H1 (cell line): ENCODE measurements at regions not wholly inside any gene's neighbourhood (a gene's known extent, or its start where the extent isn't known, plus 50 kb on each side); places are given as distances from the start of the nearest gene placed in this dataset.
A peak's percentile ranks its signal among the peaks of the same experiment; 100 is the strongest.

ENCODE experiments used
- CTCF ChIA-PET: fragments of 300-600 bp; sonication (Branson Sonifier 250); formaldehyde crosslinking; loops from one replicate; lab custom pipeline; 2021; ENCODE audit not compliant: partially characterized antibody; lab: Charles Lee
- POLR2A ChIA-PET: fragments of 300-600 bp; sonication (Branson Sonifier 250); formaldehyde crosslinking; loops from one replicate; lab custom pipeline; 2021; ENCODE audit warnings: inconsistent platforms; ENCODE audit not compliant: partially characterized antibody; lab: Charles Lee
- DNase-seq, 2 experiments: peaks; one replicate each; pipeline versions ENCODE4 v3.0.0 to v3.0.0-alpha.2; 2010 to 2022; ENCODE audit warnings: low spot score in 2 of 2, low read depth in 1 of 2, mixed read lengths in 1 of 2
- FAIRE-seq: peaks from 2 replicates; lab custom pipeline; 2011; peaks lifted over from hg19 to GRCh38; lab: Jason Lieb, UNC
- H2AFZ ChIP-seq: 2 replicates; pipeline ENCODE4 v1.8.1; 2012; ENCODE audit warnings: low read length, inconsistent platforms
- H2AK5ac ChIP-seq: 2 replicates; pipeline ENCODE4 v1.6.1; 2013; ENCODE audit warnings: low read depth, low read length
- H2BK120ac ChIP-seq: replicated peaks from 2 replicates; pipeline ENCODE3; 2013; ENCODE audit warnings: low read depth, low read length, inconsistent platforms
- H2BK12ac ChIP-seq: 2 replicates; pipeline ENCODE4 v1.6.1; 2013; ENCODE audit warnings: low read depth, low read length
- H2BK15ac ChIP-seq: 2 replicates; pipeline ENCODE4 v1.6.1; 2013; ENCODE audit warnings: low read length
- H2BK20ac ChIP-seq: 2 replicates; pipeline ENCODE4 v1.6.1; 2013; ENCODE audit warnings: low read length
- H2BK5ac ChIP-seq: 2 replicates; pipeline ENCODE4 v1.6.1; 2013; ENCODE audit warnings: low read depth, low read length
- H3K14ac ChIP-seq: 2 replicates; pipeline ENCODE4 v1.6.1; 2013; ENCODE audit warnings: inconsistent platforms; ENCODE audit not compliant: insufficient read length
- H3K18ac ChIP-seq: 2 replicates; pipeline ENCODE4 v1.6.1; 2013; ENCODE audit warnings: low read length; ENCODE audit errors: extremely low read depth
- H3K23ac ChIP-seq: 2 replicates; pipeline ENCODE4 v1.6.1; 2013; ENCODE audit warnings: inconsistent platforms; ENCODE audit not compliant: insufficient read length
- H3K23me2 ChIP-seq: 2 replicates; pipeline ENCODE4 v1.6.1; 2013; ENCODE audit warnings: low read depth, low read length
- H3K27ac ChIP-seq: 2 replicates; pipeline ENCODE4 v1.6.1; 2011; ENCODE audit warnings: low read depth, low read length, inconsistent platforms
- H3K27me3 ChIP-seq, 4 experiments: replicated peaks in 1 of 4; 1 replicate in 1 of 4; 2 replicates in 3 of 4; pipeline versions ENCODE4 v1.6.1 to v1.8.1; 2011 to 2013; ENCODE audit warnings: low read length in 3 of 4, mild to moderate bottlenecking in 3 of 4, inconsistent platforms in 2 of 4, mixed read lengths in 2 of 4, moderate library complexity in 1 of 4; ENCODE audit not compliant: control insufficient read depth in 3 of 4, insufficient read depth in 3 of 4; ENCODE audit errors: extremely low read depth in 1 of 4
- H3K36me3 ChIP-seq, 4 experiments: 2 replicates each; pipeline versions ENCODE4 v1.6.1 to v1.8.1; 2011 to 2013; ENCODE audit warnings: mild to moderate bottlenecking in 4 of 4, low read length in 3 of 4, moderate library complexity in 2 of 4, control low read depth in 1 of 4, inconsistent platforms in 1 of 4; ENCODE audit not compliant: insufficient read depth in 4 of 4, control insufficient read depth in 2 of 4
- H3K4ac ChIP-seq: replicated peaks from 2 replicates; pipeline ENCODE3; 2013; ENCODE audit warnings: low read length, low read depth, mixed read lengths, inconsistent platforms; ENCODE audit not compliant: insufficient read length
- H3K4me1 ChIP-seq, 4 experiments: replicated peaks in 1 of 4; 1 replicate in 1 of 4; 2 replicates in 3 of 4; pipeline versions ENCODE4 v1.6.1 to v1.8.1; 2011 to 2013; ENCODE audit warnings: low read length in 3 of 4, inconsistent platforms in 2 of 4, mixed read lengths in 1 of 4; ENCODE audit not compliant: insufficient read depth in 4 of 4, control insufficient read depth in 3 of 4
- H3K4me2 ChIP-seq, 2 experiments: 2 replicates each; pipeline versions ENCODE4 v1.6.1 to v1.8.1; 2011 to 2013; ENCODE audit warnings: low read depth in 2 of 2, low read length in 2 of 2, control low read depth in 1 of 2, inconsistent platforms in 1 of 2, mild to moderate bottlenecking in 1 of 2; ENCODE audit not compliant: insufficient read depth in 1 of 2
- H3K4me3 ChIP-seq, 4 experiments: fragments of 200-600, 300-600 bp in 1 of 4; sonication (generic), shearing (Covaris generic), sonication (Bioruptor Twin) in 1 of 4; 2 replicates each; pipeline versions ENCODE4 v1.5.1 to v1.8.1; 2011 to 2016; ENCODE audit warnings: low read length in 4 of 4, low read depth in 3 of 4, control low read depth in 2 of 4, inconsistent platforms in 2 of 4, mild to moderate bottlenecking in 2 of 4, mixed read lengths in 1 of 4, moderate library complexity in 1 of 4; ENCODE audit not compliant: insufficient read depth in 2 of 4; ENCODE audit errors: extremely low read depth in 1 of 4
- H3K56ac ChIP-seq: replicated peaks from 2 replicates; pipeline ENCODE3; 2013; ENCODE audit warnings: low read depth, mild to moderate bottlenecking, mixed read lengths, low read length, inconsistent platforms; ENCODE audit not compliant: insufficient read length
- H3K79me1 ChIP-seq: 2 replicates; pipeline ENCODE4 v1.6.1; 2013; ENCODE audit warnings: low read depth, low read length, control low read depth
- H3K79me2 ChIP-seq, 2 experiments: 2 replicates each; pipeline versions ENCODE4 v1.6.1 to v1.8.1; 2012 to 2013; ENCODE audit warnings: low read length in 2 of 2, mild to moderate bottlenecking in 2 of 2, inconsistent platforms in 1 of 2; ENCODE audit not compliant: insufficient read depth in 2 of 2, control insufficient read depth in 1 of 2
- H3K9ac ChIP-seq, 4 experiments: replicated peaks in 1 of 4; 1 replicate in 1 of 4; 2 replicates in 3 of 4; pipeline versions ENCODE4 v1.6.1 to v1.8.1; 2011 to 2013; ENCODE audit warnings: low read depth in 3 of 4, low read length in 3 of 4, control low read depth in 2 of 4, mild to moderate bottlenecking in 2 of 4, moderate library complexity in 2 of 4, inconsistent platforms in 1 of 4; ENCODE audit errors: extremely low read depth in 1 of 4
- H3K9me3 ChIP-seq, 2 experiments: 2 replicates each; pipeline versions ENCODE4 v1.6.1 to v1.8.1; 2012 to 2013; ENCODE audit warnings: mild to moderate bottlenecking in 2 of 2, moderate library complexity in 2 of 2, control low read depth in 1 of 2, inconsistent platforms in 1 of 2, low read depth in 1 of 2, low read length in 1 of 2, mixed read lengths in 1 of 2; ENCODE audit not compliant: insufficient read depth in 2 of 2
- H4K20me1 ChIP-seq, 2 experiments: replicated peaks in 1 of 2; 2 replicates each; pipeline versions ENCODE3 to v1.8.1; 2011 to 2013; ENCODE audit warnings: inconsistent platforms in 2 of 2, low read length in 2 of 2, mild to moderate bottlenecking in 1 of 2; ENCODE audit not compliant: insufficient read depth in 2 of 2, control insufficient read depth in 1 of 2
- H4K5ac ChIP-seq: 2 replicates; pipeline ENCODE4 v1.6.1; 2013; ENCODE audit warnings: low read length, low read depth, mixed read lengths, inconsistent platforms; ENCODE audit not compliant: insufficient read length
- H4K8ac ChIP-seq: 2 replicates; pipeline ENCODE4 v1.8.0; 2013; ENCODE audit warnings: mild to moderate bottlenecking, moderate library complexity, low read length, inconsistent platforms; ENCODE audit not compliant: insufficient read depth; ENCODE audit errors: extremely low read depth
- H4K91ac ChIP-seq: replicated peaks from 2 replicates; pipeline ENCODE3; 2013; ENCODE audit warnings: low read length, mixed read lengths, inconsistent platforms; ENCODE audit not compliant: insufficient read length
- CBX5 ChIP-seq: fragments of 300-800, 300-1000 bp; sonication (generic); IDR thresholded peaks from 2 replicates; pipeline ENCODE4 v1.7.1; 2016; ENCODE audit warnings: antibody characterized with exemption, low read length, low read depth
- CHD2 ChIP-seq: IDR thresholded peaks from 2 replicates; pipeline ENCODE4 v1.6.1; 2012; ENCODE audit warnings: low read length, improper control_type of control experiment
- GABPA ChIP-seq: IDR thresholded peaks from 2 replicates; pipeline ENCODE4 v1.6.1; 2011; ENCODE audit warnings: mild to moderate bottlenecking, low read length, moderate library complexity, borderline replicate concordance; ENCODE audit not compliant: insufficient read depth
- SAP30 ChIP-seq: fragments of 300-600 bp; sonication (generic); IDR thresholded peaks from 2 replicates; pipeline ENCODE4 v1.7.1; 2012; ENCODE audit warnings: low read length, moderate library complexity, mild to moderate bottlenecking, inconsistent platforms; ENCODE audit not compliant: insufficient read depth, insufficient replicate concordance
- TCF12 ChIP-seq: IDR thresholded peaks from 2 replicates; pipeline ENCODE4 v1.6.1; 2011; ENCODE audit warnings: low read depth, mild to moderate bottlenecking, low read length
- TEAD4 ChIP-seq: IDR thresholded peaks from 2 replicates; pipeline ENCODE4 v1.6.1; 2012; ENCODE audit warnings: low read depth, low read length, inconsistent platforms, mixed read lengths
- WGBS, 2 experiments: shearing (Covaris generic) in 1 of 2; methylation state at CpG; one replicate each; pipeline versions ENCODE4 v1.1.6 to v1.1.7; 2013 to 2015; ENCODE audit warnings: low lambda C conversion rate in 2 of 2, mixed read lengths in 2 of 2, inconsistent platforms in 1 of 2, low coverage in 1 of 2, missing lambda C conversion rate in 1 of 2; ENCODE audit not compliant: insufficient replicate concordance in 2 of 2, insufficient coverage in 1 of 2, insufficient read length in 1 of 2; ENCODE audit errors: extremely low coverage in 1 of 2, missing lambda C conversion rate in 1 of 2; 5-methylcytosine and 5-hydroxymethylcytosine counted together

DNA sequence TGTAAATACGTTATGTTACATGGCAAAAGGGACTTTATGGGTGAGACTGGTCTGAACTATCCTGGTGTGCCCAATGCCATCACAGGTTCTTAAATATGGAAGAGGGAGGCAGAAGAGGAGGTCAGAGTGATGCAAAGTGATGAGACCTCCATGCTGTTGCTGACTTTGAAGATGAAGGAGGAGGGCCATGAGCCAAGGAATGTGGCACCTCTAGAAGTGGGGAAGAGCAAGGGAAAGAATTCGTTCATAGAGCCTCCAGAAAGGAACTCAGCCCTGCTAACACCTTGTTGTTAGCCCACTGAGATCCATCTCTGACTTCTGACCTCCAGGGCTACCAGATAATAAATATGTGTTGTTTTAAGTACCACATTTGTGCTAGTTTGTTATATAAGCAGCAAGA, 462.0 kb downstream of the RPS6KC1 start:
- Histone ChIP-seq H3K27me3 (no peaks in the 10 kb centered on the region), H3K14ac (no peak overlapping the region), H3K4me3 (no peak overlapping the region), H3K9me3 (no peaks in the 10 kb centered on the region), H3K56ac (no peak overlapping the region), H2AFZ (no peak overlapping the region), H2BK12ac (0 out of 2 replicates have a peak overlapping the region, but pooled peaks have one; percentile 63), H2BK20ac (no peak overlapping the region), H3K27ac (no peak overlapping the region), H3K9ac (no peak overlapping the region), H3K4me1 (peaks cover 0 to 6% (median 2%) of the 10 kb centered on the region in 4 experiments; a peak in 3 of 7 replicates), H3K4ac (no peak overlapping the region), H4K5ac (no peak overlapping the region), H4K91ac (no peak overlapping the region), H3K23ac (no peak overlapping the region), H4K8ac (no peak overlapping the region), H3K79me1 (no peaks in the 10 kb centered on the region), H3K18ac (no peak overlapping the region), H3K36me3 (no peaks in the 10 kb centered on the region), H2BK5ac (no peak overlapping the region), H3K79me2 (no peaks in the 10 kb centered on the region), H4K20me1 (no peaks in the 10 kb centered on the region), H2AK5ac (no peak overlapping the region), H3K23me2 (no peaks in the 10 kb centered on the region), H3K4me2 (no peak overlapping the region), H2BK120ac (no peak overlapping the region), H2BK15ac (no peak overlapping the region)
- FAIRE-seq (no peak), DNase-seq (no peak)
- POLR2A ChIA-PET = interaction anchor here (0.8 kb wide), 1 partner anchor 11 kb away, joined by 3 read pairs; no protein-coding TSS in a partner anchor
- 89% methylated on average over 2 of the region's 2 CpGs; no CpG with 5 or more reads in 1 of the 2 experiments for WGBS, 2 experiments
- CTCF ChIA-PET = interaction anchor here (0.6 kb wide), 1 partner anchor 126 kb away, joined by 3 read pairs; no protein-coding TSS in a partner anchor
- no peak for TF ChIP-seq CHD2
- TF ChIP-seq GABPA = no peak
- TF ChIP-seq SAP30 = no peak
- TF ChIP-seq TCF12 = no peak
- TF ChIP-seq TEAD4 = no peak
- TF ChIP-seq CBX5 = no peak
